ENCODE measurements at regions not wholly inside any gene's neighbourhood (a gene's known extent, or its start where the extent isn't known, plus 50 kb on each side); places are given as distances from the start of the nearest gene placed in this dataset.

- TF ChIP-seq, protein P1, sequence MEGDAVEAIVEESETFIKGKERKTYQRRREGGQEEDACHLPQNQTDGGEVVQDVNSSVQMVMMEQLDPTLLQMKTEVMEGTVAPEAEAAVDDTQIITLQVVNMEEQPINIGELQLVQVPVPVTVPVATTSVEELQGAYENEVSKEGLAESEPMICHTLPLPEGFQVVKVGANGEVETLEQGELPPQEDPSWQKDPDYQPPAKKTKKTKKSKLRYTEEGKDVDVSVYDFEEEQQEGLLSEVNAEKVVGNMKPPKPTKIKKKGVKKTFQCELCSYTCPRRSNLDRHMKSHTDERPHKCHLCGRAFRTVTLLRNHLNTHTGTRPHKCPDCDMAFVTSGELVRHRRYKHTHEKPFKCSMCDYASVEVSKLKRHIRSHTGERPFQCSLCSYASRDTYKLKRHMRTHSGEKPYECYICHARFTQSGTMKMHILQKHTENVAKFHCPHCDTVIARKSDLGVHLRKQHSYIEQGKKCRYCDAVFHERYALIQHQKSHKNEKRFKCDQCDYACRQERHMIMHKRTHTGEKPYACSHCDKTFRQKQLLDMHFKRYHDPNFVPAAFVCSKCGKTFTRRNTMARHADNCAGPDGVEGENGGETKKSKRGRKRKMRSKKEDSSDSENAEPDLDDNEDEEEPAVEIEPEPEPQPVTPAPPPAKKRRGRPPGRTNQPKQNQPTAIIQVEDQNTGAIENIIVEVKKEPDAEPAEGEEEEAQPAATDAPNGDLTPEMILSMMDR (conservative IDR thresholded peaks at IDR 0.05; ENCODE audit: low read depth, low read length), result no peak
- TF ChIP-seq EZH2 (IDR thresholded peaks at IDR 0.05; ENCODE audit: borderline replicate concordance, low read depth, low read length, poor library complexity, severe bottlenecking), result no peak
These were observed 60.9 kb upstream of the SALL3 start for GRCh38 chr18:78918707-78919106.
